Body of pancreas (tissue), 4 donors: ENCODE measurements at regions not wholly inside any gene's neighbourhood (a gene's known extent, or its start where the extent isn't known, plus 50 kb on each side); places are given as distances from the start of the nearest gene placed in this dataset.

Experiments used
- CTCF ChIP-seq, 7 experiments: fragments of 450-650 bp in 4 of 7; fragments of 200-600 bp in 3 of 7; sonication (generic) in 3 of 7; IDR thresholded peaks; one replicate each; pipeline ENCODE4 v1.5.1; 2016 to 2019; ENCODE audit warnings: antibody characterized with exemption in 7 of 7
- POLR2A ChIP-seq, 3 donors: fragments of 450-650 bp; IDR thresholded peaks; one replicate each; pipeline ENCODE4 v1.6.1; 2016; ENCODE audit warnings: antibody characterized with exemption in 3 of 3, mild to moderate bottlenecking in 2 of 3

GRCh38 chrX:102833136-102833535 is 103.9 kb upstream of the RAB40AL start:
- TF ChIP-seq CTCF (IDR thresholded peaks at IDR 0.05) (no peak), POLR2A (IDR thresholded peaks at IDR 0.05) (no peak)
